H9 (cell line): ENCODE measurements at regions not wholly inside any gene's neighbourhood (a gene's known extent, or its start where the extent isn't known, plus 50 kb on each side); places are given as distances from the start of the nearest gene placed in this dataset.

Experiments
- DNase-seq: peaks from one replicate; pipeline ENCODE4 v3.0.0-alpha.2; 2017
- H2AFZ ChIP-seq: one replicate; pipeline ENCODE4 v1.6.1; 2013; ENCODE audit warnings: mild to moderate bottlenecking, low read length, control low read depth, moderate library complexity
- H2AK5ac ChIP-seq: 2 replicates; pipeline ENCODE4 v1.6.1; 2013; ENCODE audit warnings: low read length, control low read depth, mixed read lengths; ENCODE audit not compliant: insufficient read length
- H2BK120ac ChIP-seq: one replicate; pipeline ENCODE4 v1.6.1; 2013; ENCODE audit warnings: low read depth, mild to moderate bottlenecking, low read length, control low read depth, inconsistent platforms; ENCODE audit not compliant: poor library complexity, severe bottlenecking
- H2BK12ac ChIP-seq: 2 replicates; pipeline ENCODE4 v1.6.1; 2013; ENCODE audit warnings: low read length, control low read depth, mixed read lengths, low read depth; ENCODE audit not compliant: insufficient read length
- H2BK15ac ChIP-seq: 2 replicates; pipeline ENCODE4 v1.6.1; 2013; ENCODE audit warnings: low read depth, low read length, control low read depth
- H2BK20ac ChIP-seq: one replicate; pipeline ENCODE4 v1.6.1; 2013; ENCODE audit warnings: low read depth, mild to moderate bottlenecking, low read length, control low read depth, inconsistent platforms; ENCODE audit not compliant: poor library complexity, severe bottlenecking
- H2BK5ac ChIP-seq: 2 replicates; pipeline ENCODE4 v1.6.1; 2013; ENCODE audit warnings: low read length, control low read depth, mixed read lengths; ENCODE audit not compliant: insufficient read length
- H3K14ac ChIP-seq: 2 replicates; pipeline ENCODE4 v1.6.1; 2013; ENCODE audit warnings: low read length, control low read depth; ENCODE audit not compliant: insufficient read depth
- H3K18ac ChIP-seq: 2 replicates; pipeline ENCODE4 v1.6.1; 2013; ENCODE audit warnings: low read depth, mild to moderate bottlenecking, mixed read lengths, low read length, control low read depth; ENCODE audit not compliant: insufficient read length
- H3K23ac ChIP-seq: 2 replicates; pipeline ENCODE4 v1.6.1; 2013; ENCODE audit warnings: low read length, control low read depth, mixed read lengths, low read depth; ENCODE audit not compliant: insufficient read length
- H3K23me2 ChIP-seq: 2 replicates; pipeline ENCODE4 v1.6.1; 2013; ENCODE audit warnings: low read depth, mild to moderate bottlenecking, mixed read lengths, low read length, control low read depth; ENCODE audit not compliant: insufficient read length, poor library complexity, severe bottlenecking
- H3K27ac ChIP-seq: 2 replicates; pipeline ENCODE4 v1.5.1; 2013; ENCODE audit warnings: low read length, control low read depth, mixed read lengths, low read depth; ENCODE audit not compliant: insufficient read length
- H3K27me3 ChIP-seq: 2 replicates; pipeline ENCODE4 v1.6.1; 2013; ENCODE audit warnings: low read length, control low read depth, inconsistent platforms; ENCODE audit not compliant: insufficient read depth
- H3K4ac ChIP-seq: 2 replicates; pipeline ENCODE4 v1.6.1; 2013; ENCODE audit warnings: low read depth, mild to moderate bottlenecking, control low read depth, inconsistent platforms, low read length, moderate library complexity
- H3K4me1 ChIP-seq: 2 replicates; pipeline ENCODE4 v1.6.1; 2013; ENCODE audit warnings: low read length, control low read depth, inconsistent platforms; ENCODE audit not compliant: insufficient read depth
- H3K4me2 ChIP-seq: 2 replicates; pipeline ENCODE4 v1.6.1; 2013; ENCODE audit warnings: low read length, control low read depth, mixed read lengths; ENCODE audit not compliant: insufficient read length, insufficient read depth
- H3K56ac ChIP-seq: 2 replicates; pipeline ENCODE4 v1.6.1; 2013; ENCODE audit warnings: low read depth, mild to moderate bottlenecking, mixed read lengths, low read length, control low read depth; ENCODE audit not compliant: insufficient read length
- H3K79me1 ChIP-seq: 2 replicates; pipeline ENCODE4 v1.6.1; 2013; ENCODE audit warnings: low read depth, mild to moderate bottlenecking, moderate library complexity, low read length, control low read depth, inconsistent platforms; ENCODE audit not compliant: insufficient read depth, poor library complexity, severe bottlenecking
- H3K79me2 ChIP-seq: 2 replicates; pipeline ENCODE4 v1.6.1; 2013; ENCODE audit warnings: low read length, control low read depth, inconsistent platforms; ENCODE audit not compliant: insufficient read depth
- H3K9ac ChIP-seq: 2 replicates; pipeline ENCODE4 v1.6.1; 2013; ENCODE audit warnings: low read length, control low read depth, mixed read lengths; ENCODE audit not compliant: insufficient read length; ENCODE audit errors: extremely low read depth
- H3K9me3 ChIP-seq: one replicate; pipeline ENCODE4 v1.6.1; 2013; ENCODE audit warnings: low read depth, low read length, inconsistent platforms; ENCODE audit not compliant: control insufficient read depth
- H3T11ph ChIP-seq: one replicate; pipeline ENCODE4 v1.6.1; 2013; ENCODE audit warnings: mild to moderate bottlenecking, low read length, control low read depth, inconsistent platforms
- H4K20me1 ChIP-seq: one replicate; pipeline ENCODE4 v1.6.1; 2013; ENCODE audit not compliant: control insufficient read depth, insufficient read length, insufficient read depth
- H4K5ac ChIP-seq: 2 replicates; pipeline ENCODE4 v1.6.1; 2013; ENCODE audit warnings: low read depth, mild to moderate bottlenecking, mixed read lengths, low read length, control low read depth; ENCODE audit not compliant: insufficient read length
- H4K8ac ChIP-seq: replicated peaks from 2 replicates; pipeline ENCODE4 v1.6.1; 2013; ENCODE audit warnings: low read length, control low read depth, mixed read lengths, low read depth; ENCODE audit not compliant: insufficient read length
- H4K91ac ChIP-seq: 2 replicates; pipeline ENCODE4 v1.6.1; 2013; ENCODE audit warnings: low read depth, mild to moderate bottlenecking, moderate library complexity, mixed read lengths, low read length, control low read depth; ENCODE audit not compliant: insufficient read length
- H3K27ac Mint-ChIP-seq, 3 experiments: 2 replicates in 2 of 3; 3 replicates in 1 of 3; pipeline ENCODE4 v1.8.0; 2020 to 2021; ENCODE audit warnings: mixed read lengths in 3 of 3, mild to moderate bottlenecking in 1 of 3, moderate library complexity in 1 of 3
- H3K27me3 Mint-ChIP-seq: 2 replicates; pipeline ENCODE4 v1.8.0; 2021; ENCODE audit warnings: low read depth, mild to moderate bottlenecking, moderate library complexity, mixed read lengths
- H3K36me3 Mint-ChIP-seq, 3 experiments: 2 replicates in 2 of 3; 3 replicates in 1 of 3; pipeline ENCODE4 v1.8.0; 2020 to 2021; ENCODE audit warnings: low read depth in 3 of 3, mixed read lengths in 3 of 3; ENCODE audit not compliant: insufficient read depth in 1 of 3
- H3K4me1 Mint-ChIP-seq, 2 experiments: 2 replicates each; pipeline ENCODE4 v1.8.0; 2020; ENCODE audit warnings: mixed read lengths in 2 of 2
- H3K4me3 Mint-ChIP-seq, 2 experiments: 2 replicates in 1 of 2; 3 replicates in 1 of 2; pipeline ENCODE4 v1.8.0; 2020 to 2021; ENCODE audit warnings: mild to moderate bottlenecking in 2 of 2, mixed read lengths in 2 of 2, moderate library complexity in 1 of 2
- H3K9me3 Mint-ChIP-seq, 2 experiments: 2 replicates in 1 of 2; 3 replicates in 1 of 2; pipeline ENCODE4 v1.8.0; 2020; ENCODE audit warnings: mild to moderate bottlenecking in 2 of 2, mixed read lengths in 2 of 2, moderate library complexity in 1 of 2
- CTCF ChIP-seq: fragments of 200-600 bp; sonication (generic); conservative IDR thresholded peaks from 3 replicates; pipeline ENCODE4 v1.8.0; 2021; ENCODE audit warnings: antibody characterized with exemption, mild to moderate bottlenecking
- whole genome bisulfite sequencing: extraction: QIAGEN DNeasy Blood & Tissue Kit; methylation state at CpG from one replicate; pipeline ENCODE4 v1.1.7; 2013; ENCODE audit warnings: missing lambda C conversion rate, low lambda C conversion rate, mixed read lengths; ENCODE audit not compliant: insufficient read length; ENCODE audit errors: extremely low coverage; 5-methylcytosine and 5-hydroxymethylcytosine counted together

- H2BK12ac ChIP-seq, result no peak overlapping the region
- no peak overlapping the region for H2BK5ac ChIP-seq
- no peaks in the 10 kb centered on the region for H3K27me3 Mint-ChIP-seq
- no peak overlapping the region for H3K27ac ChIP-seq
- no peak overlapping the region for H3T11ph ChIP-seq
- DNase-seq, result no peak
- H3K9me3 Mint-ChIP-seq, result peaks cover 0 to 4% of the 10 kb centered on the region in 2 experiments; a peak in 2 of 5 replicates
- H4K91ac ChIP-seq, result no peak overlapping the region
- H3K14ac ChIP-seq, result no peak overlapping the region
- no peak overlapping the region for H3K27ac Mint-ChIP-seq
- no peak overlapping the region for H2AK5ac ChIP-seq
- H4K5ac ChIP-seq, result no peak overlapping the region
- no peaks in the 10 kb centered on the region for H4K20me1 ChIP-seq
- no peak overlapping the region for H4K8ac ChIP-seq
- H3K79me2 ChIP-seq, result no peaks in the 10 kb centered on the region
- 0 out of 4 replicates have a peak, but pooled peaks cover 0 to 3% of the 10 kb centered on the region in 2 experiments for H3K4me1 Mint-ChIP-seq
- H2BK120ac ChIP-seq, result no peak overlapping the region
- H2BK15ac ChIP-seq, result no peak overlapping the region
- H3K27me3 ChIP-seq, result no peaks in the 10 kb centered on the region
- H3K9ac ChIP-seq, result no peak overlapping the region
- H3K18ac ChIP-seq, result no peak overlapping the region
- H3K23ac ChIP-seq, result no peak overlapping the region
- H3K4me3 Mint-ChIP-seq, result no peak overlapping the region
- H2AFZ ChIP-seq, result no peak overlapping the region
- no peak overlapping the region for H3K56ac ChIP-seq
- no peaks in the 10 kb centered on the region for H3K4me1 ChIP-seq
- H2BK20ac ChIP-seq, result no peak overlapping the region
- no peaks in the 10 kb centered on the region for H3K9me3 ChIP-seq
- H3K36me3 Mint-ChIP-seq, result no peaks in the 10 kb centered on the region
- no CpG with 5 or more reads among the region's 3 CpGs for WGBS
- H3K23me2 ChIP-seq, result no peaks in the 10 kb centered on the region
- no peak overlapping the region for H3K4me2 ChIP-seq
- H3K4ac ChIP-seq, result no peak overlapping the region
- TF ChIP-seq CTCF, result no peak
- H3K79me1 ChIP-seq, result no peaks in the 10 kb centered on the region
Observed at GRCh38 chr11:39674024-39674423, 1785.4 kb downstream of the LRRC4C start.
